GM12872 (cell line): ENCODE measurements at regions not wholly inside any gene's neighbourhood (a gene's known extent, or its start where the extent isn't known, plus 50 kb on each side); places are given as distances from the start of the nearest gene placed in this dataset.

Experiments used
- CTCF ChIP-seq: IDR thresholded peaks from 3 replicates; pipeline ENCODE4 v1.5.1; 2011; ENCODE audit warnings: low read depth, mild to moderate bottlenecking, low read length, moderate library complexity; ENCODE audit not compliant: insufficient read depth

GRCh38 chr4:12612876-12613275 lies 871.3 kb downstream of the RAB28 start:
- TF ChIP-seq CTCF: no peak

- no peak for TF ChIP-seq CTCF
Measured at GRCh38 chr4:12595986-12596385, 888.2 kb downstream of the RAB28 start.

GRCh38 chr4:12595489-12595888 lies 888.7 kb downstream of the RAB28 start:
- no peak for TF ChIP-seq CTCF

GRCh38 chr4:12588582-12588981 lies 895.6 kb downstream of the RAB28 start:
- TF ChIP-seq CTCF: no peak

GRCh38 chr4:12586242-12587006 lies 897.7 kb downstream of the RAB28 start:
- no peak for TF ChIP-seq CTCF

- TF ChIP-seq CTCF: no peak
Measured at GRCh38 chr4:12584116-12584875, 899.8 kb downstream of the RAB28 start.

- TF ChIP-seq CTCF: no peak
Measured at GRCh38 chr4:12583275-12583674, 900.9 kb downstream of the RAB28 start.
